ENCODE measurements at regions not wholly inside any gene's neighbourhood (a gene's known extent, or its start where the extent isn't known, plus 50 kb on each side); places are given as distances from the start of the nearest gene placed in this dataset.

- Histone ChIP-seq H3K36me3 (ENCODE audit: insufficient read depth, low read length) (no peaks in the 10 kb centered on the region), H3K27me3 (ENCODE audit: insufficient read depth, low read length) (no peaks in the 10 kb centered on the region), H3K4me2 (ENCODE audit: insufficient read depth, low read length) (no peak overlapping the region), H3K27ac (ENCODE audit: low read depth, low read length) (no peak overlapping the region), H3K4me3 (ENCODE audit: insufficient read depth, low read length) (no peak overlapping the region), H3K4me1 (ENCODE audit: insufficient read depth, low read length) (no peaks in the 10 kb centered on the region), H4K20me1 (ENCODE audit: insufficient read depth, low read length) (no peaks in the 10 kb centered on the region), H3K79me2 (ENCODE audit: insufficient read depth, low read length) (no peaks in the 10 kb centered on the region), H3K9me3 (ENCODE audit: low read depth, low read length) (no peaks in the 10 kb centered on the region), H2AFZ (ENCODE audit: low read length) (no peak overlapping the region)
- TF ChIP-seq, protein P1, sequence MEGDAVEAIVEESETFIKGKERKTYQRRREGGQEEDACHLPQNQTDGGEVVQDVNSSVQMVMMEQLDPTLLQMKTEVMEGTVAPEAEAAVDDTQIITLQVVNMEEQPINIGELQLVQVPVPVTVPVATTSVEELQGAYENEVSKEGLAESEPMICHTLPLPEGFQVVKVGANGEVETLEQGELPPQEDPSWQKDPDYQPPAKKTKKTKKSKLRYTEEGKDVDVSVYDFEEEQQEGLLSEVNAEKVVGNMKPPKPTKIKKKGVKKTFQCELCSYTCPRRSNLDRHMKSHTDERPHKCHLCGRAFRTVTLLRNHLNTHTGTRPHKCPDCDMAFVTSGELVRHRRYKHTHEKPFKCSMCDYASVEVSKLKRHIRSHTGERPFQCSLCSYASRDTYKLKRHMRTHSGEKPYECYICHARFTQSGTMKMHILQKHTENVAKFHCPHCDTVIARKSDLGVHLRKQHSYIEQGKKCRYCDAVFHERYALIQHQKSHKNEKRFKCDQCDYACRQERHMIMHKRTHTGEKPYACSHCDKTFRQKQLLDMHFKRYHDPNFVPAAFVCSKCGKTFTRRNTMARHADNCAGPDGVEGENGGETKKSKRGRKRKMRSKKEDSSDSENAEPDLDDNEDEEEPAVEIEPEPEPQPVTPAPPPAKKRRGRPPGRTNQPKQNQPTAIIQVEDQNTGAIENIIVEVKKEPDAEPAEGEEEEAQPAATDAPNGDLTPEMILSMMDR (IDR thresholded peaks at IDR 0.05; ENCODE audit: extremely low read depth, low read depth, low read length): no peak
- no peak for DNase-seq (ENCODE audit: insufficient read length, low spot score, missing footprints)
Measured at GRCh38 chr13:62502588-62502987, 1086.9 kb upstream of the PCDH20 start.

DNA sequence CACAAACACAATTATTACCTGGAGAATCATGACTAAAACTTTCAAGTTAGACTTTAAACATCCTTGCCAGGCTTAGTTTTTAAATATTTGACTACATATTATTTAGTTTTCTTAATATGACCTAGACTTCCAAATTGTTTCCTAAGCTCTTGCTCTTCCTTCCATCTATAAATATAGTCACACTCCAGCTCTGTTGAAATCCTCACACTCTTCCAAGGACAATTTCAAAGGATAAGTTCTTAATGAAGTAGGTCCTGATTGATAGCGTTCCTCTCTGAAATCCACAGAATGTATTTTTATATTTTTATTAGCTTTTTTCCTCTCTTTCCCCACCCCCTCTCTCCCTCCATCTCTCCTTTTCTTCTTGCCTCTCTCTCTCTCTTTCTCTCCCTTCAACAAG lies 1074.1 kb upstream of the PCDH20 start:
- no peaks in the 10 kb centered on the region for H3K79me2 ChIP-seq (ENCODE audit: insufficient read depth, low read length)
- H3K27me3 ChIP-seq (ENCODE audit: insufficient read depth, low read length): no peaks in the 10 kb centered on the region
- no peaks in the 10 kb centered on the region for H3K9me3 ChIP-seq (ENCODE audit: low read depth, low read length)
- TF ChIP-seq, protein P1 (IDR thresholded peaks at IDR 0.05; ENCODE audit: extremely low read depth, low read depth, low read length): no peak
- no peaks in the 10 kb centered on the region for H3K4me1 ChIP-seq (ENCODE audit: insufficient read depth, low read length)
- no peak overlapping the region for H3K27ac ChIP-seq (ENCODE audit: low read depth, low read length)
- no peak overlapping the region for H2AFZ ChIP-seq (ENCODE audit: low read length)
- H3K36me3 ChIP-seq (ENCODE audit: insufficient read depth, low read length): no peaks in the 10 kb centered on the region
- no peak overlapping the region for H3K4me2 ChIP-seq (ENCODE audit: insufficient read depth, low read length)
- H4K20me1 ChIP-seq (ENCODE audit: insufficient read depth, low read length): no peaks in the 10 kb centered on the region
- no peak overlapping the region for H3K4me3 ChIP-seq (ENCODE audit: insufficient read depth, low read length)
- no peak for DNase-seq (ENCODE audit: insufficient read length, low spot score, missing footprints)

GRCh38 chr13:62483774-62484173 lies 1068.1 kb upstream of the PCDH20 start:
- no peaks in the 10 kb centered on the region for H4K20me1 ChIP-seq (ENCODE audit: insufficient read depth, low read length)
- TF ChIP-seq, protein P1 (IDR thresholded peaks at IDR 0.05; ENCODE audit: extremely low read depth, low read depth, low read length): no peak
- H3K4me3 ChIP-seq (ENCODE audit: insufficient read depth, low read length): no peak overlapping the region
- H3K36me3 ChIP-seq (ENCODE audit: insufficient read depth, low read length): no peaks in the 10 kb centered on the region
- no peak for DNase-seq (ENCODE audit: insufficient read length, low spot score, missing footprints)
- no peak overlapping the region for H3K4me2 ChIP-seq (ENCODE audit: insufficient read depth, low read length)
- no peaks in the 10 kb centered on the region for H3K9me3 ChIP-seq (ENCODE audit: low read depth, low read length)
- no peaks in the 10 kb centered on the region for H3K4me1 ChIP-seq (ENCODE audit: insufficient read depth, low read length)
- H3K27ac ChIP-seq (ENCODE audit: low read depth, low read length): no peak overlapping the region
- no peaks in the 10 kb centered on the region for H3K27me3 ChIP-seq (ENCODE audit: insufficient read depth, low read length)
- no peak overlapping the region for H2AFZ ChIP-seq (ENCODE audit: low read length)
- no peaks in the 10 kb centered on the region for H3K79me2 ChIP-seq (ENCODE audit: insufficient read depth, low read length)

DNA sequence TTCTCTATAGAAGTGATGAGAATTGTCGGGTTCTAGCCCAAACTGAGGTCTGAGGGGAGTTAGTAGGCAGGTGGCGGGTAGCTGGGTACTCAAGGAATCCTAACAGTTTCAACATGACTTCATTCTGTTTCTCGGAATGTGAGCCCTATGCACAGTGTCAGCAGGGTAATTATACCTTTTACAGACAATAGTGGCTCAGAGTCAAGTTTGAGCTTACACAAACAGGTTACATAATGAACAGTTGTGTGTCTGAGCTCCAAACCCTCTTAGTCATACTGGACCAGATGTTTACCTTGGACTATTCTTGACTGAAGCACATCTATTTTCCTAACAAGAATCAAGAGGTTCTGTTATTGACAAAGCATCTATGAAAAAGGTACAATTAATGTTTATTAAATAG lies 1066.7 kb upstream of the PCDH20 start:
- no peaks in the 10 kb centered on the region for H3K4me1 ChIP-seq (ENCODE audit: insufficient read depth, low read length)
- no peaks in the 10 kb centered on the region for H4K20me1 ChIP-seq (ENCODE audit: insufficient read depth, low read length)
- no peaks in the 10 kb centered on the region for H3K27me3 ChIP-seq (ENCODE audit: insufficient read depth, low read length)
- TF ChIP-seq, protein P1 (IDR thresholded peaks at IDR 0.05; ENCODE audit: extremely low read depth, low read depth, low read length): no peak
- no peak overlapping the region for H3K27ac ChIP-seq (ENCODE audit: low read depth, low read length)
- H3K79me2 ChIP-seq (ENCODE audit: insufficient read depth, low read length): no peaks in the 10 kb centered on the region
- DNase-seq (ENCODE audit: insufficient read length, low spot score, missing footprints): no peak
- H3K9me3 ChIP-seq (ENCODE audit: low read depth, low read length): no peaks in the 10 kb centered on the region
- no peak overlapping the region for H3K4me3 ChIP-seq (ENCODE audit: insufficient read depth, low read length)
- no peaks in the 10 kb centered on the region for H3K36me3 ChIP-seq (ENCODE audit: insufficient read depth, low read length)
- no peak overlapping the region for H2AFZ ChIP-seq (ENCODE audit: low read length)
- H3K4me2 ChIP-seq (ENCODE audit: insufficient read depth, low read length): no peak overlapping the region

All from osteoblast (primary cell).